Gastrocnemius medialis (tissue), 4 donors: ENCODE measurements at regions not wholly inside any gene's neighbourhood (a gene's known extent, or its start where the extent isn't known, plus 50 kb on each side); places are given as distances from the start of the nearest gene placed in this dataset.

ENCODE experiments used
- ATAC-seq, 2 donors: fragments of 150-250 bp; one replicate each; pipeline ENCODE4 v1.9.1; 2016
- DNase-seq, 2 donors: peaks; one replicate each; pipeline ENCODE4 v3.0.0-alpha.2; 2019
- H3K27ac ChIP-seq, 4 donors: fragments of 200-600 bp; sonication (generic); 1 replicate in 1 of 4; 2 replicates in 3 of 4; pipeline ENCODE4 v1.5.1; 2016 to 2018; ENCODE audit warnings: mild to moderate bottlenecking in 2 of 4, moderate library complexity in 1 of 4
- H3K27me3 ChIP-seq, 3 donors: fragments of 200-600 bp; sonication (generic) in 2 of 3; 1 replicate in 1 of 3; 2 replicates in 2 of 3; pipeline versions ENCODE4 v1.5.1 to v1.6.0; 2016 to 2019; ENCODE audit warnings: mild to moderate bottlenecking in 1 of 3, moderate library complexity in 1 of 3
- H3K36me3 ChIP-seq, 2 donors: fragments of 200-600 bp; sonication (generic) in 1 of 2; one replicate each; pipeline ENCODE4 v1.5.1; 2017 to 2018
- H3K4me1 ChIP-seq, 2 donors: fragments of 200-600 bp; sonication (generic) in 1 of 2; one replicate each; pipeline ENCODE4 v1.5.1; 2016 to 2017; ENCODE audit warnings: mild to moderate bottlenecking in 2 of 2
- H3K4me3 ChIP-seq, 4 donors: fragments of 200-600 bp; sonication (generic) in 3 of 4; 1 replicate in 1 of 4; 2 replicates in 3 of 4; pipeline ENCODE4 v1.5.1; 2016 to 2019; ENCODE audit warnings: mild to moderate bottlenecking in 2 of 4
- H3K9me3 ChIP-seq, 3 donors: fragments of 200-600 bp; sonication (generic) in 2 of 3; 1 replicate in 1 of 3; 2 replicates in 2 of 3; pipeline ENCODE4 v1.5.1; 2016 to 2019
- POLR2A ChIP-seq, 2 donors: fragments of 450-650 bp; IDR thresholded peaks; one replicate each; pipeline ENCODE4 v1.6.1; 2017; ENCODE audit warnings: antibody characterized with exemption in 2 of 2, mild to moderate bottlenecking in 2 of 2, moderate library complexity in 2 of 2
- in situ Hi-C, 4 donors: fragments of 200-750 bp; cut with MboI; loops; one replicate each; pipeline versions ENCODE4 v1.15.0 to v1.8.0; 2017; ENCODE audit warnings: low sequenced_read_pairs in 4 of 4
- intact Hi-C: fragments of 100-400 bp; cut with DNase I; formaldehyde crosslinking; loops from one replicate; pipeline ENCODE4 v1.15.1; 2023; ENCODE audit warnings: low total_unique reads
- TF ChIP-seq, protein P1 (sequence below), 5 experiments: fragments of 450-650 bp in 3 of 5; fragments of 200-600 bp in 2 of 5; sonication (generic) in 2 of 5; IDR thresholded peaks in 4 of 5; conservative IDR thresholded peaks in 1 of 5; 1 replicate in 4 of 5; 2 replicates in 1 of 5; pipeline ENCODE4 v1.5.1; 2016 to 2019; ENCODE audit warnings: antibody characterized with exemption in 5 of 5, mild to moderate bottlenecking in 3 of 5, moderate library complexity in 3 of 5

DNA sequence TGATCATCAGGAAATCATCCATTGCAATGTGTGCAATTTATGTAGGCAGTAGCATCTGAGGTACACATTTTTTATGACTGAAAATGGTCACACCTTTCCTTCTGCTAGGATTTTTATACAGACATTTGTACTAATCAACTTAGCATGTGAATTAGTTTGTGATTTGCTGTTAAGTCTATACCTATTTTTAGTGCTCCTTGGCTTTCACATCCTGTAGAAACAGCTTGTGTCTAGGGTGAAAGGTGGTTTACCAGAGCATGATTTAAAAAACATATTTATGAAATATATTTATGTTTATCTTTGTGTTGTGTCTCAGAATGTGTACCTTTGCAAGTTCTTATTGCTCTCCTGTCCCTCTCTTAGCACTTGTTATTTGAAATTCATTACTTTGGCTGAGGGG lies 916.0 kb downstream of the TECRL start:
- in situ Hi-C loops (no loop called here), intact Hi-C loops (no loop called here)
- ATAC-seq (no peak), DNase-seq (no peak)
- no peak for TF ChIP-seq POLR2A (IDR thresholded peaks at IDR 0.05)
- TF ChIP-seq, protein P1, sequence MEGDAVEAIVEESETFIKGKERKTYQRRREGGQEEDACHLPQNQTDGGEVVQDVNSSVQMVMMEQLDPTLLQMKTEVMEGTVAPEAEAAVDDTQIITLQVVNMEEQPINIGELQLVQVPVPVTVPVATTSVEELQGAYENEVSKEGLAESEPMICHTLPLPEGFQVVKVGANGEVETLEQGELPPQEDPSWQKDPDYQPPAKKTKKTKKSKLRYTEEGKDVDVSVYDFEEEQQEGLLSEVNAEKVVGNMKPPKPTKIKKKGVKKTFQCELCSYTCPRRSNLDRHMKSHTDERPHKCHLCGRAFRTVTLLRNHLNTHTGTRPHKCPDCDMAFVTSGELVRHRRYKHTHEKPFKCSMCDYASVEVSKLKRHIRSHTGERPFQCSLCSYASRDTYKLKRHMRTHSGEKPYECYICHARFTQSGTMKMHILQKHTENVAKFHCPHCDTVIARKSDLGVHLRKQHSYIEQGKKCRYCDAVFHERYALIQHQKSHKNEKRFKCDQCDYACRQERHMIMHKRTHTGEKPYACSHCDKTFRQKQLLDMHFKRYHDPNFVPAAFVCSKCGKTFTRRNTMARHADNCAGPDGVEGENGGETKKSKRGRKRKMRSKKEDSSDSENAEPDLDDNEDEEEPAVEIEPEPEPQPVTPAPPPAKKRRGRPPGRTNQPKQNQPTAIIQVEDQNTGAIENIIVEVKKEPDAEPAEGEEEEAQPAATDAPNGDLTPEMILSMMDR (IDR thresholded peaks at IDR 0.05 in 4 of 5, conservative IDR thresholded peaks at IDR 0.05 in 1 of 5), result no peak
- Histone ChIP-seq H3K4me1 (no peaks in the 10 kb centered on the region), H3K9me3 (no peaks in the 10 kb centered on the region), H3K27me3 (no peaks in the 10 kb centered on the region), H3K4me3 (no peak overlapping the region), H3K36me3 (no peaks in the 10 kb centered on the region), H3K27ac (no peak overlapping the region)

DNA sequence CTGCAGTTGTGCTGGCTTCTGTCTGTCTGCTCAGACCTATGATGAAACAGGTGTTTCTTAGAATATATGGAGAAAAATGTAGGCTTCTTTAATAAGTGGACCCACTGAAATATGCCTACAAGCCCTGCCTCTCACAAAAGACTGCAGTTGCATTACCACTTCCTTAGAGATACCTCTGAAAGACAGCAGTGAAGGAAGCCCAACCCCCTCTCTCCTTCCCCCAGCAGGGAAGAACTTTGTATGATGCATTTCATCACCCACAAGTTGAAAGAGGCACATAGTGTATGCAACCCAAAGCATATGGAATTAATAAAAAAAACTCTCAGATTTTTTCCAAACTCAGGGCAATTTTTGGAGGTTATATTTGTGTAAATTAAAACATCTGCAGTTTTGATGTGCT lies 916.7 kb downstream of the TECRL start:
- Histone ChIP-seq H3K36me3 (no peaks in the 10 kb centered on the region), H3K4me1 (no peaks in the 10 kb centered on the region), H3K9me3 (no peaks in the 10 kb centered on the region), H3K27ac (no peak overlapping the region), H3K4me3 (no peak overlapping the region), H3K27me3 (no peaks in the 10 kb centered on the region)
- in situ Hi-C loops, result no loop called here
- DNase-seq (no peak), ATAC-seq (no peak)
- no peak for TF ChIP-seq POLR2A (IDR thresholded peaks at IDR 0.05)
- TF ChIP-seq, protein P1 (IDR thresholded peaks at IDR 0.05 in 4 of 5, conservative IDR thresholded peaks at IDR 0.05 in 1 of 5), result no peak
- intact Hi-C loops, result no loop called here

DNA sequence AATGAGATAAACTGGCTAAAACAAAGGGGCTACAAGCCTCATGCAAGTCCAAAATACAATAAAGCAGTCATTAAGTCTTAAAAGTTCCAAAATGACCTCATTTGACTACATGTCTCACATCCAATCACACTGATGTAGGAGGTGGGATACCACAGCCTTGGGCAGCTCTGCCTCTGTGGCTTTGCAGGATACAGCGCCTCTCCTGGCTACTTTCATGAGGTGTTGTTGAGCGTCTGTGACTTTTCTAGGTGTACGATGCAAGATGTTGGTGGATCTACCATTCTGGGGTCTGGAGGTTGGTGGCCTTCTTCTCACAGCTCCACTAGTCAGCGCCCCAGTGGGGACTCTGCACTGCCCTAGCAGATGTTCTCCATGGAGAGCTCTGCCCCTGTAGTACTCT lies 944.9 kb downstream of the TECRL start:
- H3K4me3 ChIP-seq, result no peak overlapping the region
- TF ChIP-seq POLR2A (IDR thresholded peaks at IDR 0.05), result no peak
- TF ChIP-seq, protein P1 (IDR thresholded peaks at IDR 0.05 in 4 of 5, conservative IDR thresholded peaks at IDR 0.05 in 1 of 5), result no peak
- intact Hi-C loops (no loop called here), in situ Hi-C loops (no loop called here)
- no peaks in the 10 kb centered on the region for H3K27me3 ChIP-seq
- no peak overlapping the region for H3K27ac ChIP-seq
- no peaks in the 10 kb centered on the region for H3K4me1 ChIP-seq
- no peak for DNase-seq
- ATAC-seq, result no peak
- H3K36me3 ChIP-seq, result no peaks in the 10 kb centered on the region
- no peaks in the 10 kb centered on the region for H3K9me3 ChIP-seq

DNA sequence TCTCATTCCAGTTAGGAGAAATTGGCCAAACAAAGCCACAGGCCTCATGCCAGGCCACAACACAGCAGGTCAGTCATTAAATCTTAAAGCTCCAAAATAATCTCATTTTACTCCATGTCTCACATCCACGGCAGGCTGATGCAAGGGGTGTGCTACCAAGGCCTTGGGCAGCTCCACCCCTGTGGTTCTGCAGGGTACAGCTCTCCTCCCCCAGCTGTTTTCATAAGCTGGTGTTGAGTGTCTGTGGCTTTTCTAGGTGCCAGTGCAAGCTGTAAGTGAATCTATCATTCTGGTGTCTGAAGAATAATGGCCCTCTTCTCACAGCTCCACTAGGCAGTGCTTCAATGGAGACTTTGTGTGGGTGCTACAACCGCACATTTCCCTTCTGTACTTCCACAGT lies 949.2 kb downstream of the TECRL start:
- ATAC-seq (no peak), DNase-seq (no peak)
- intact Hi-C loops (no loop called here), in situ Hi-C loops (no loop called here)
- Histone ChIP-seq H3K27ac (no peak overlapping the region), H3K9me3 (no peaks in the 10 kb centered on the region), H3K27me3 (no peaks in the 10 kb centered on the region), H3K36me3 (no peaks in the 10 kb centered on the region), H3K4me3 (no peak overlapping the region), H3K4me1 (no peaks in the 10 kb centered on the region)
- TF ChIP-seq, protein P1 (IDR thresholded peaks at IDR 0.05 in 4 of 5, conservative IDR thresholded peaks at IDR 0.05 in 1 of 5), result no peak
- TF ChIP-seq POLR2A (IDR thresholded peaks at IDR 0.05), result no peak

DNA sequence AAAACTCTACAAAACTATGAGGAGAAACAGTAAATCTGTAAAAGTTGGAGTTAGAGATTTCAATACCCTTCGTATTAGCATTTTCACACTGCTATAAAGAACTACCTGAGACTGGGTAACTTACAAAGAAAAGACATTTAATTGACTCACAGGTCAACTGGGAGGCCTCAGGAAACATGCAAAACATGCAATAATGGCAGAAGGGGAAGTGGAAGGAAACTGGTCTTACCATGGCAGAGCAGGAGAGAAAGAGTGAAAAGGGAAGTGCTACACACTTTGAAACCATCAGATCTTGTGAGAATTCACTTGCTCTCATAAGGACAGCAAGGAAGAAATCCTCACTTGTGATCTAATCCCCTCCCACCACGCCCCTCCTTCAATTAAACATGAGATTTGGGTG lies 949.9 kb downstream of the TECRL start:
- Histone ChIP-seq H3K9me3 (no peaks in the 10 kb centered on the region), H3K4me3 (no peak overlapping the region), H3K4me1 (no peaks in the 10 kb centered on the region), H3K36me3 (no peaks in the 10 kb centered on the region), H3K27ac (no peak overlapping the region), H3K27me3 (no peaks in the 10 kb centered on the region)
- no peak for TF ChIP-seq POLR2A (IDR thresholded peaks at IDR 0.05)
- TF ChIP-seq, protein P1 (IDR thresholded peaks at IDR 0.05 in 4 of 5, conservative IDR thresholded peaks at IDR 0.05 in 1 of 5), result no peak
- ATAC-seq (no peak), DNase-seq (no peak)
- intact Hi-C loops (no loop called here), in situ Hi-C loops (no loop called here)
